Tibial nerve (tissue), 4 donors: ENCODE measurements at regions not wholly inside any gene's neighbourhood (a gene's known extent, or its start where the extent isn't known, plus 50 kb on each side); places are given as distances from the start of the nearest gene placed in this dataset.

Source experiments
- EP300 ChIP-seq, 2 donors: sonication (generic); formaldehyde crosslinking; IDR thresholded peaks; one replicate each; pipeline ENCODE4 v1.6.1; 2017; ENCODE audit warnings: antibody characterized with exemption in 2 of 2, mild to moderate bottlenecking in 1 of 2
- TF ChIP-seq, protein P1 (sequence below), 5 experiments: fragments of 200-600 bp in 3 of 5; fragments of 450-650 bp in 2 of 5; sonication (generic) in 3 of 5; IDR thresholded peaks; one replicate each; pipeline ENCODE4 v1.5.1; 2016 to 2019; ENCODE audit warnings: antibody characterized with exemption in 5 of 5, mild to moderate bottlenecking in 3 of 5, moderate library complexity in 2 of 5

GRCh38 chr11:26095340-26095739 lies 236.6 kb upstream of the ANO3 start:
- no peak for TF ChIP-seq EP300 (IDR thresholded peaks at IDR 0.05)
- TF ChIP-seq, protein P1, sequence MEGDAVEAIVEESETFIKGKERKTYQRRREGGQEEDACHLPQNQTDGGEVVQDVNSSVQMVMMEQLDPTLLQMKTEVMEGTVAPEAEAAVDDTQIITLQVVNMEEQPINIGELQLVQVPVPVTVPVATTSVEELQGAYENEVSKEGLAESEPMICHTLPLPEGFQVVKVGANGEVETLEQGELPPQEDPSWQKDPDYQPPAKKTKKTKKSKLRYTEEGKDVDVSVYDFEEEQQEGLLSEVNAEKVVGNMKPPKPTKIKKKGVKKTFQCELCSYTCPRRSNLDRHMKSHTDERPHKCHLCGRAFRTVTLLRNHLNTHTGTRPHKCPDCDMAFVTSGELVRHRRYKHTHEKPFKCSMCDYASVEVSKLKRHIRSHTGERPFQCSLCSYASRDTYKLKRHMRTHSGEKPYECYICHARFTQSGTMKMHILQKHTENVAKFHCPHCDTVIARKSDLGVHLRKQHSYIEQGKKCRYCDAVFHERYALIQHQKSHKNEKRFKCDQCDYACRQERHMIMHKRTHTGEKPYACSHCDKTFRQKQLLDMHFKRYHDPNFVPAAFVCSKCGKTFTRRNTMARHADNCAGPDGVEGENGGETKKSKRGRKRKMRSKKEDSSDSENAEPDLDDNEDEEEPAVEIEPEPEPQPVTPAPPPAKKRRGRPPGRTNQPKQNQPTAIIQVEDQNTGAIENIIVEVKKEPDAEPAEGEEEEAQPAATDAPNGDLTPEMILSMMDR (IDR thresholded peaks at IDR 0.05): no peak
